H54 (cell line): ENCODE measurements at regions not wholly inside any gene's neighbourhood (a gene's known extent, or its start where the extent isn't known, plus 50 kb on each side); places are given as distances from the start of the nearest gene placed in this dataset.

Source experiments
- DNase-seq: peaks from one replicate; pipeline ENCODE4 v3.0.0; 2011; ENCODE audit warnings: low spot score, mixed read lengths; ENCODE audit not compliant: insufficient read length
- FAIRE-seq: peaks from 3 replicates; lab custom pipeline; 2011; peaks lifted over from hg19 to GRCh38; lab: Jason Lieb, UNC
- POLR2A ChIP-seq: IDR thresholded peaks from 2 replicates; pipeline ENCODE4 v1.6.1; 2011; ENCODE audit warnings: low read depth, mild to moderate bottlenecking, low read length

DNA sequence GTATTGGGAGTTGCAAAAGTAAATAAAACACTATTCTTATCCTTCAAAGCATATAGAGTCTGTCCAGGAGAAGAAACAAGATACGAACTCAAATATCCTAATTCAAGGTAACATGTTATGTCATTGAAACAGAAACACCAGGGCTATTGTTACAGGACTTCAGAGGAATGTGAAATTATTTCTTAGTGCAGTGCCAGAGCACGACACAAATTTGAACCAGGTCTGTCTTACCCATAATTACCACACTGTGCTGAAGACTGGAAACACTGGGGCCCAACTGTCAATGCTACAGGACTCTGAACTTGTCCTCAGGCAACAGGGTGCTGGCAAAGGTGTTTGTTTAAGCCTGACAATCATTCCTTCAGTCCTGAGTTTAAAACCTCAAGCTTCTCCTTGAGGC, 633.6 kb upstream of the UBE2E2 start:
- no peak for TF ChIP-seq POLR2A
- DNase-seq (no peak), FAIRE-seq (no peak)

DNA sequence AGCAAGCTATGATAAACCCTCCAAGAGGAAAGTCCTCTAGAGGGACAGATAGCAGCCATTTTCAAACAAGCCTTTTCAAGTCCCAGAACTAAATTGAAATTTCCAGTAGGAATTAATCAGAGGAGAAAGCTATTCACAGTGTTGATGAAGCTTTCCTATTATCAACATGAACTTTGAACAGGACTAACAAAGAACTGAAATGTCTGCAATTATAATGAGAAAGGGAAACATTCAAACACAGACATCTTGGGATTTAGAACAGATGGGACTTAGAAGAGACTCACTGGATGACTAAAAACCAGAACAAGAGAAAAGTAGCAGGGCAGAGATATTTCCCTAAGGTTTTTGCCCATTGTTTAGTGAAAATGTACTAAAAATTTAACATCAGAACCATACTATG, 622.1 kb upstream of the UBE2E2 start:
- DNase-seq (no peak), FAIRE-seq (no peak)
- no peak for TF ChIP-seq POLR2A

DNA sequence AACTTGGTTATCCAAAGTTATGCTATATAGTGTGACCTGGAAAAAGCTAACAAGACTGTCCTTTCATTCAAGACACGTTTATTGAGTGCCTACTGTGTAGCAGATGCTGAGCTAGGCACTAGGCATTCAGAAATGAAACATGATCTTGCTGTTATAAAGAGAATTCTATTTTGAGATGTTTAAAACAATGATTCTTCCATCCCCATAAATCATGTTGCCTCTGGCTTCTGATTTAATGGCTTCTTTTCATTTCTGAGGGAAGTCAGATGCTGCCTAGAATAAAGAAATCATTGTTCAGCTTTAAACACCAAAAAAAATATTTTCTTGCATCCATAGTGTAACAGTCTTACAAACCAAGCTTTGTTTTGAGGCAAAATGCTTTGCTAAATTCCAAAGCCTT, 620.9 kb upstream of the UBE2E2 start:
- TF ChIP-seq POLR2A, result no peak
- DNase-seq (no peak), FAIRE-seq (no peak)

DNA sequence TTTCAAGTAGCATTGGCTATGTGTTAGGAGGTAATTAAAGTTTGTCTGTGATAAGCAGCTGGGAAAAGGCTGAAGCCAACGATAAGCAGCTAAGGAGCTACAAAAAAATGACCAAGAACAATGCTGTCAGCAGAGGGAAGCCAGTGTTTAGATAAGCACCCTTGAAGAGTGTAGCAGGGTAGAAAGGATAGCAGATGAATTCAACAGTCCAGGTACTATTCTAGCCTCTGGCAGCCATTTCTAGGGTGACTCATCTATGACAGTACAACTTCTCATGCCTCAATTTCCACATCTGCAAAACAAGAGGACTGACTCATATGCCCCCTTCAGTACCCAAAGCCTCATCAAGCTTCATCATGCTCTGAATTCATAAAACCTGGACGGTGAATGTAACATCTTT, 617.6 kb upstream of the UBE2E2 start:
- FAIRE-seq, result no peak
- DNase-seq, result no peak
- no peak for TF ChIP-seq POLR2A

DNA sequence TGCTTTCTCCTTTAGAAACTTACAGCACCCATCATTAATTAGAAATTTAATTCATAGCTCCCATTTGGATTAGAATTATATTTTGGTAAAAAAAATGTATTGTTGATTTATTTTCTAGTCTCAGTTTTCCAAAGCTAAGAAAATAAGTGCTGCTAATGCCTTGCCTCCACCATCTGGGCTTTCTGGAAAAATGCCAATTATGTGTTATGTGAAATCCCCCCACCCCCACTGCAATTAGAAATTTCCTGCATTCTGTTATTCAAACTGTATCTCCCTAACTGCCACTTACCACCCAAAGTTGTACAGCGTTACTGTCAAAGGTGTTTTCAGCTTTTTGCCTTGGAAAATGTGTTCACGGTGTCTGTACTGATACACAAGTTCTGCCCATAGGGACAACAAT, 617.2 kb upstream of the UBE2E2 start:
- DNase-seq, result no peak
- no peak for FAIRE-seq
- TF ChIP-seq POLR2A, result no peak

DNA sequence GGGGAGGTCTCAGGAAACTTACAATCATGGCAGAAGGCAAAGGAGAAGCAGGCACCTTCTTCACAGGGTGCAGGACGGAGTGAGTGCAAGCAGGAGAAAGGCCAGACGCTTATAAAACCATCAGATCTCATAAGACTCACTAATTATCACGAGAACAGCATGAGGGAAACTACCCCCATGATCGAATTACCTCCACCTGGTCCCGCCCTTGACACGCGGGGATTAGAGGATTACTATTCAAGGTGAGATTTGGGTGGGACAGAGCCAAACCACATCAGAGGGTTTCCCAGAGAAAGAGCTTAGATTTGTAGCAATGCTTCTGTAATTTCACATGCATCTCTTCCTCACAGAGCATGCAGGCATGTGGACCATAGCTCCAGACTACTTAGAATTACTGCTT, 615.7 kb upstream of the UBE2E2 start:
- FAIRE-seq (no peak), DNase-seq (no peak)
- no peak for TF ChIP-seq POLR2A

DNA sequence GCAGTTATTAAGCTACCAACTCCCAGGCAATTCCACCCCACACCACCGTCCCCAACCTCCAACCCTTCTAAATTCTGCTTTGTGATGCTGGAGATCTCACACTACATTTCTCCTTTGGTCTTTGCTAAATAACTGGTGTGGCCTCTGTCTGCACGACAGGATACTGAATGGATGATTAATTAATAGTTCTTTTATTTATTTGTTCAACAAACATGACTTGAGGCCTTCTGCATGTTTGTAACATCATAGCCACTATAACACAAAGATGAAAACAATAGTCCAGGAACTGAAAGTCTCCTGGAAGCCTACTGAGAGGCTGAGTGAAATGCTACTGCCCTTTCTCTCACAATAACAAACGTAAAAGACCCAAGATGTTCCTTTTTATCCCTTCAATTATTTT, 609.5 kb upstream of the UBE2E2 start:
- no peak for FAIRE-seq
- TF ChIP-seq POLR2A, result no peak
- no peak for DNase-seq

DNA sequence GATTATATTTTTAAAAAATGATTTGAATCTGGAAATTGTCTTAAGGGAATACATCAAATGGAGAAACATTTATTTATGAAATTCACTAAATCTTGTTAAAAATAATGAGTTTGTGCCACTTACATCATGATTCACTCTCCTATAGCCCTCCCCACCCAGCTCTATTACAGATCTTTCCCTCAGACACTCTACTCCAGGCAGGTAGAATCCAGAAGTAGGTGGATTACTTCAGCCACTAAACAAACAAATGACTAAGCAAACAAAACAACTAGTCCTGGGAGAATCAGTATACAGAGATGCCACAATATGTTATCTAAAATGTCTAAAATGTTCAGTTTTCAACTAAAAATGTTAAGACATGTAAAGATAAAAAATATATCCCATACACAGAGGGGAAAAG, 608.1 kb upstream of the UBE2E2 start:
- no peak for TF ChIP-seq POLR2A
- FAIRE-seq (no peak), DNase-seq (no peak)

DNA sequence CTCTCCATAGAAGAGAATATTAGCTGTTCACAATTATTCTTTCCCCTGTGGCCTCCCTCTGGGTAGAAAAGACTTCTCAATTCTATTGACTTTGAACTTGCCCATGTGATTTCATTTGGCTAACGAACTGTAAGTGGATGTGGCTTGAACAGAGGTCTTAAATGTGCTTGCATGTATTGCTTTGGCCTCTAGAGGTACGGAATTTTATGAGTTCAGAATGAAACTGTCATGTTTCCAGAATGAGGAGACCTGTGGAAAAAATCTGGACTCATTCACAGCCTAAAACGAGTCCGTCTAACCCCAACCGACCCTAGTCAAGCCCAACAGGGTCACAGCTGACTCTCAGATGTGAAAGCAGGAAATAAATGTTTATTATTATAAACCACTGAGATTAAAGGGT, 596.7 kb upstream of the UBE2E2 start:
- DNase-seq (no peak), FAIRE-seq (no peak)
- no peak for TF ChIP-seq POLR2A

DNA sequence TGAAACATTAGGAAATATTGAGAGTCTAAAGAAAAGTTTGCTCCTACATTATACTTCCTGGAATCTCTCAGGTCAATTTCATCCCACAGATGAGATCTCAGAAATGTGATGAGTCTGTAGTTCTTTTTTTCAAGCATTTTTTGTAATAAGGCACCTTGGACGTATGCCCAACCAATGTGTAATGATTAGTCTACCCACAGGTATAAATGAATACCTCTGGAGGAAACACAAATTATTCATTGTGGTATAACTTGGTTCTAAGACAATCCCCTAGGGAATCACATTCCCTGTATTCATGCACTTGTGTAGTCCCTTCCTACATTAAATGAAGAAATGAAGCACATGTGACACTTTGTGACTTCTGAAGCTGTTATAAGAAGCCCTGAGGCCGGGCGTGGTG, 596.2 kb upstream of the UBE2E2 start:
- no peak for DNase-seq
- no peak for FAIRE-seq
- no peak for TF ChIP-seq POLR2A

DNA sequence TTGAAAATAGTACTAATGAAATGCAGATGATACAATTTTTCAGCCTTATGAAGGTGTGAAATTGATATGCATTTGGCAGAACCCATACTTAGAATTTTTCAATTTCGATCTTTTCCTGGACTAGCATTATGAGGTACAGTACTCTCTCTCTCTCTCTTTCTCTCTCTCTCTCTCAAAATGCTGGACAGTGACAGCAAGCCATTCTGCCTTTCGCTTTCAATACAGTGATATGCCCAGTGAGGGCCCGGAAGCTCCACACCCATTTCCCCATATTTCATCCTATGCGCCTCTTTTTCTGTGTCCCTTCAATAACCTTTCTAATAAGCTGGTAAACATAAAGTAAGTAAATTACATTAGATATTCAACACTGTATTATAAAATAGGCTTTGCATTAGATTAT, 595.0 kb upstream of the UBE2E2 start:
- FAIRE-seq (no peak), DNase-seq (no peak)
- TF ChIP-seq POLR2A, result no peak

DNA sequence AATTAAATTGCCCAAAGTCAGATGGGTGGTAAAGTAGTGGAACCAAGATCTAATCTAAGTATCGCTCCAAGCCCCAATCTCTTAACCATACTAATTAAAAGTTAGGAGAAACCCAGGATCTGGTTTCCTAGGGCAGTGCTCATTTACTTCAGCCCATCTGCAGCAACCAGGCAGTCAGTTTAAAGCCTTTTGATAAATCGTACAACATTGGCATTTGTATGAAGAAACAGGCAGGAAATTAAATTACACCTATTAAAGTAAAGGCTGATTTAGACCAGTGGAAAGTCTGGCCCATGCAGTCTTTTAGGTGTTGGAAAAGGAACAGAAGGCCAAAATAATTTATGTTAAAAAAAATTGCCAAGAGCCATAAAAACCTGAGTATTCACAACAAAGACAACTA, 594.4 kb upstream of the UBE2E2 start:
- DNase-seq (no peak), FAIRE-seq (no peak)
- TF ChIP-seq POLR2A, result no peak

DNA sequence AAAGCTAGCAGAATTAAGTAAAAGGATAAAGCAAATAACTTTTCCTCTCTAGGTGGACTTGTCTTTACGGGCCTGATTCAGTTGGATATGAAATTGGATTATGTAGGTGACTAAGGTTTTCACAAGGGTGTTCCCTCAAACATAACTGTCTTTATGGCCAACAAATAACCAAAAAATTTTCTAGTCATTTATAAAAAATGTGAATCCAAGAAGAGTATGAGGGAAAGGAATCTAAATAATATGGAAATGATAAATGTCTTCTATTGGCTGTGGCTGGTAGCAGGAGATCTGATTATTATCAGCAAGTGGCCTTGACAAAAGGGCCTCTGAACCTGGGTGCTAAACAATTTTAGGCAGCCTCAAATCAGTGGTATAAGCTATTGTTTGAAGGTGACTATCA, 594.0 kb upstream of the UBE2E2 start:
- DNase-seq (no peak), FAIRE-seq (no peak)
- TF ChIP-seq POLR2A, result no peak

DNA sequence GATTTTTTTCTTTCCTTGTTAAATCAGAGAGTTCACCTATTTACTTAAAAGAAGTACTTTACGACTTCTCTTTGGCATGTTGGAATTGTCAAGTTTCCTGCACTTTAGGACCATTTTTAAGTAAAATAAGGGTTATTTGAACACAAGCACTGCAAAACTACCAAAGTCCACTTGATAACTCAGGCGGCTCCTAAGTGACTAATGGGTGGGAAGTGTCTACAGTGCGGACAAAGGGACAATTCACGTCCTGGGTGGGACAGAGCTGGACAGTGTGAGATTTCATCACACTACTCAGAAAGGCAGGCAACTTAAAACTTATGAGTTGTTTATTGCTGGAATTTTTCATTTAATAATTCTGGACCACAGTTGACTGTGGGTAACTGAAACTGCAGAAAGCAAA, 590.2 kb upstream of the UBE2E2 start:
- FAIRE-seq (no peak), DNase-seq (no peak)
- TF ChIP-seq POLR2A, result no peak

DNA sequence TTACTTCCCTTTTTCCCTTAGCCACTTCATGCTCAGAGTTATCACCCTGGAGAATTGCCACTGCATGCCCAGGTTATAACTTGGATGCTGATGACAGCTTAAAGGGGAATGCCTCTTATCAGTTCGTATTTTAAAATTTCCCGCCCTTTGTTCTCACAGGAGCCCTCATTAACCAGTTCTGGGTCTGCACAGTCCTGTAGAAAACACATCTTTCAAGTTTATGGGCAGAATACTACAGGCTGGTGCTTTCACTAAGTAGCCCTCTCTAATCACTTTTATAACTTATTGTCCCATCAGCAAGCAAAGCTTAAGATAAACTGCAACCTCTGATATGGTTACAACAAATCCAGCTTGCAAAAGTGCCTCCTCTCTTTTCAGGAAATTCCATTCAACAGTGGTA, 587.3 kb upstream of the UBE2E2 start:
- TF ChIP-seq POLR2A, result no peak
- FAIRE-seq, result no peak

DNA sequence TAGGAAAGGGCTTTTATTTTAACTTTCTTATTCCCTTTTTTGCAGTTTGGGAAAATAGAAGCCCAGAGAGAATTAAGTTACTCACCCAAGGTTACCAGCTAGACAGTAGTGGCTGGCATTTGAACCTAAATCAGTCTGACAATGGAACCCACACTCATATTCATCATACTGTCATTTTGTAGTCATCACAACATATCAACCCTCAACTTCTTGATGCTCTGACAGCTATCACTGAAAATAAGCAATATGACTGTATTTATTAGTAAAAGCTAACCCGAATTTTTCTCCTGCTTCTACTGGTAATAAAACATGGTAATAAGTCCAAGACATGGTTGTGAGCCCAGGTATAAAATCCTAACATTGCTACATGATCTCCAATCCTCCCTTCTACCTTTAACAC, 585.8 kb upstream of the UBE2E2 start:
- FAIRE-seq (no peak), DNase-seq (no peak)
- TF ChIP-seq POLR2A, result no peak

More for the DNA sequence above, 587.3 kb upstream of the UBE2E2 start:
- DNase-seq, result no peak
